ENCODE measurements at regions not wholly inside any gene's neighbourhood (a gene's known extent, or its start where the extent isn't known, plus 50 kb on each side); places are given as distances from the start of the nearest gene placed in this dataset.

DNA sequence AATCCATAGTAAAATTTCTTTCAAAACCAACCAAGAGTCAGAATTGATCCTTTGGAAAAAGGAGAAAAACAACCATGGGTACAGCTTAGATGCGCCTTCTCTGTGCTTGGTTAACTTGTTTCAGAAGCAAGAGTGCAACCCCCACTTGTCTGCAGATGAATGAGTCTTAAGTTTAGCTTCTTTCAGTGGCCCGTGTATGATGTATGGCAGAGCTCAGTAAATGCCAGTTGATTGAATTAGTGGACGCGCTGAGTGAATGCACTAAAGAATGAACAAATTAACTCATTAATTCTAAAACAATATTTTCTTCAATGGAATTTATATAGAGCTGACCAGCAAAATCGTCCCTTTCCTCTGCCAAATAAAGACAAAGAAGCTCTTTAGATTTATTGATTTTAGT lies 67.0 kb upstream of the ARHGEF3 start:
- TF ChIP-seq, protein P1, sequence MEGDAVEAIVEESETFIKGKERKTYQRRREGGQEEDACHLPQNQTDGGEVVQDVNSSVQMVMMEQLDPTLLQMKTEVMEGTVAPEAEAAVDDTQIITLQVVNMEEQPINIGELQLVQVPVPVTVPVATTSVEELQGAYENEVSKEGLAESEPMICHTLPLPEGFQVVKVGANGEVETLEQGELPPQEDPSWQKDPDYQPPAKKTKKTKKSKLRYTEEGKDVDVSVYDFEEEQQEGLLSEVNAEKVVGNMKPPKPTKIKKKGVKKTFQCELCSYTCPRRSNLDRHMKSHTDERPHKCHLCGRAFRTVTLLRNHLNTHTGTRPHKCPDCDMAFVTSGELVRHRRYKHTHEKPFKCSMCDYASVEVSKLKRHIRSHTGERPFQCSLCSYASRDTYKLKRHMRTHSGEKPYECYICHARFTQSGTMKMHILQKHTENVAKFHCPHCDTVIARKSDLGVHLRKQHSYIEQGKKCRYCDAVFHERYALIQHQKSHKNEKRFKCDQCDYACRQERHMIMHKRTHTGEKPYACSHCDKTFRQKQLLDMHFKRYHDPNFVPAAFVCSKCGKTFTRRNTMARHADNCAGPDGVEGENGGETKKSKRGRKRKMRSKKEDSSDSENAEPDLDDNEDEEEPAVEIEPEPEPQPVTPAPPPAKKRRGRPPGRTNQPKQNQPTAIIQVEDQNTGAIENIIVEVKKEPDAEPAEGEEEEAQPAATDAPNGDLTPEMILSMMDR (IDR thresholded peaks at IDR 0.05 in 2 of 3, conservative IDR thresholded peaks at IDR 0.05 in 1 of 3; ENCODE audit: borderline replicate concordance in 1 of 3, insufficient read depth in 1 of 3, low read depth in 2 of 3, low read length in 2 of 3) = no peak
- TF ChIP-seq EZH2 (IDR thresholded peaks at IDR 0.05) = no peak
- TF ChIP-seq POLR2A (IDR thresholded peaks at IDR 0.05; ENCODE audit: borderline replicate concordance, extremely low read depth, insufficient read depth, insufficient read length) = no peak
- no peak for TF ChIP-seq RAD21 (IDR thresholded peaks at IDR 0.05; ENCODE audit: low read depth)
- TF ChIP-seq, protein P2, sequence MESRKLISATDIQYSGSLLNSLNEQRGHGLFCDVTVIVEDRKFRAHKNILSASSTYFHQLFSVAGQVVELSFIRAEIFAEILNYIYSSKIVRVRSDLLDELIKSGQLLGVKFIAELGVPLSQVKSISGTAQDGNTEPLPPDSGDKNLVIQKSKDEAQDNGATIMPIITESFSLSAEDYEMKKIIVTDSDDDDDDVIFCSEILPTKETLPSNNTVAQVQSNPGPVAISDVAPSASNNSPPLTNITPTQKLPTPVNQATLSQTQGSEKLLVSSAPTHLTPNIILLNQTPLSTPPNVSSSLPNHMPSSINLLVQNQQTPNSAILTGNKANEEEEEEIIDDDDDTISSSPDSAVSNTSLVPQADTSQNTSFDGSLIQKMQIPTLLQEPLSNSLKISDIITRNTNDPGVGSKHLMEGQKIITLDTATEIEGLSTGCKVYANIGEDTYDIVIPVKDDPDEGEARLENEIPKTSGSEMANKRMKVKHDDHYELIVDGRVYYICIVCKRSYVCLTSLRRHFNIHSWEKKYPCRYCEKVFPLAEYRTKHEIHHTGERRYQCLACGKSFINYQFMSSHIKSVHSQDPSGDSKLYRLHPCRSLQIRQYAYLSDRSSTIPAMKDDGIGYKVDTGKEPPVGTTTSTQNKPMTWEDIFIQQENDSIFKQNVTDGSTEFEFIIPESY (IDR thresholded peaks at IDR 0.05; ENCODE audit: extremely low read depth, insufficient replicate concordance, low read length) = no peak
- TF ChIP-seq, protein P3, sequence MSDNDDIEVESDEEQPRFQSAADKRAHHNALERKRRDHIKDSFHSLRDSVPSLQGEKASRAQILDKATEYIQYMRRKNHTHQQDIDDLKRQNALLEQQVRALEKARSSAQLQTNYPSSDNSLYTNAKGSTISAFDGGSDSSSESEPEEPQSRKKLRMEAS (IDR thresholded peaks at IDR 0.05) = no peak
- TF ChIP-seq POLR2AphosphoS5 (IDR thresholded peaks at IDR 0.05; ENCODE audit: low read depth, low read length) = no peak
- TF ChIP-seq ZNF274 (IDR thresholded peaks at IDR 0.05; ENCODE audit: low read depth, low read length) = no peak

All from HCT116 (cell line).